Spinal cord (tissue), 9 donors: ENCODE measurements at regions not wholly inside any gene's neighbourhood (a gene's known extent, or its start where the extent isn't known, plus 50 kb on each side); places are given as distances from the start of the nearest gene placed in this dataset.

ENCODE experiments used
- DNase-seq, 6 donors: peaks; one replicate each; pipeline versions ENCODE4 v3.0.0 to v3.0.0-alpha.2; 2013 to 2015; ENCODE audit warnings: low spot score in 6 of 6, low read depth in 4 of 6
- H3K27ac ChIP-seq: one replicate; pipeline ENCODE4 v1.5.1; 2013; ENCODE audit warnings: low read depth, low read length, control low read depth
- H3K27me3 ChIP-seq: one replicate; pipeline ENCODE4 v1.6.1; 2013; ENCODE audit warnings: low read length; ENCODE audit not compliant: control insufficient read depth, insufficient read depth
- H3K36me3 ChIP-seq: one replicate; pipeline ENCODE4 v1.6.1; 2013; ENCODE audit warnings: low read length; ENCODE audit not compliant: control insufficient read depth, insufficient read depth
- H3K4me1 ChIP-seq: one replicate; pipeline ENCODE4 v1.6.1; 2013; ENCODE audit warnings: low read length; ENCODE audit not compliant: control insufficient read depth, insufficient read depth
- H3K4me3 ChIP-seq: one replicate; pipeline ENCODE4 v1.5.1; 2013; ENCODE audit warnings: low read depth, low read length, control low read depth
- H3K9me3 ChIP-seq: one replicate; pipeline ENCODE4 v1.6.1; 2013; ENCODE audit warnings: low read length; ENCODE audit not compliant: control insufficient read depth, insufficient read depth
- WGBS: methylation state at CpG from one replicate; pipeline ENCODE4 v1.1.5; 2013; ENCODE audit warnings: missing lambda C conversion rate; ENCODE audit not compliant: insufficient coverage; 5-methylcytosine and 5-hydroxymethylcytosine counted together
- donor health status: healthy.

DNA sequence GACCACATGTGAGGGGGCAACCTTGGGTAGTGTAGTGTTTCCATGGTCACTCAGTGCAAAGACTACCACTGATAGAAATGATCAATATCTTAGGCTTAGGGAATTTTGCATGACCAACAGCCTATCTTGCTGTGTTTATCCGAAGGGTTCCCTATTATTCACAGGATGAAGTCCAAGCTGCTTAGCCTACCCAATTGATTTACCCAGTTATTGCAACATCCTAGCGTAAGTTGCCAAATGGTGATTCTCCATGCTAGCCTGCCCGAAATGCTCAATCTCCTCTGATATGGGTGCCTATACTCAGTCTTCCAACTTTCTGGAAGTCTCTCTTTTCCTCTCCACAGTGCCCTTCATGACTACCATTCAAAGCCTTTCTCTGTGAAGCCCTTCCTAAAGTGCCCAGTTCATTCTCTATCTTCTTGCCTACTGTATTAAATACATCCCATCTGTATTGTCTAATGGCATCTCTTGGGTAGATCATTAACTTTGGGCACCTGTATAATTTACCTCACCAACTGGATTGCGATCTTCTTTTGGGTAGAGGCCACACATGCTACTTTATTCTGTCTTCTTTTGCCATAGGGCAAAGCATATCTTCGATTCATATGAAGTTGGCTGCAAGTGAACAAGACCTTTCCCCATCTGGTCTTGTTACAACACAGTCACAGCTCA is 240.5 kb downstream of the CLIC5 start:
- Histone ChIP-seq H3K27me3 (peaks cover 12% of the 10 kb centered on the region), H3K4me3 (no peak overlapping the region), H3K27ac (no peak overlapping the region), H3K9me3 (no peaks in the 10 kb centered on the region), H3K4me1 (no peaks in the 10 kb centered on the region), H3K36me3 (no peaks in the 10 kb centered on the region)
- WGBS = 90% methylated on average over 3 of the region's 5 CpGs
- DNase-seq = no peak

DNA sequence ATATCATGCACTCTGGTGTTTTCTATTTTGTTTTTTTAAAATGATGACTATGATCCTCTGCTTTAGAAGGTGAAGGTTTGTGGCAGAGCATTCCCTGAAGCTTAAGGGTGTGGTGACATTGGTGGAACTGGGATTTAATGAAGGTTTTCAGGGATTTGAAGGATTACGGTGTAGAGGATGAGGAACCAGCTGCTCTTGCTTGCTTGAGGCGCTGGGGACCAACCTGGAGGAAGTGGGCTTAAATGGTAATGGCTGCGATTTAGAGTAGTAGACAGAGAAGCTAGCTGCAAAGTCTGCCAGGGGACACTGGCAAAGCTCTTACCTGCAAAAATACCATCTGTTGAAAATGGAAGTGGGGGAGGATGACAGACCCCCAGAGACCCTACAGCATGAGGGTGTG is 241.8 kb downstream of the CLIC5 start:
- Histone ChIP-seq H3K9me3 (no peaks in the 10 kb centered on the region), H3K36me3 (no peaks in the 10 kb centered on the region), H3K4me1 (no peaks in the 10 kb centered on the region), H3K27me3 (peaks cover 12% of the 10 kb centered on the region), H3K27ac (no peak overlapping the region), H3K4me3 (no peak overlapping the region)
- 96% methylated on average over 3 of the region's 3 CpGs for WGBS
- no peak for DNase-seq

DNA sequence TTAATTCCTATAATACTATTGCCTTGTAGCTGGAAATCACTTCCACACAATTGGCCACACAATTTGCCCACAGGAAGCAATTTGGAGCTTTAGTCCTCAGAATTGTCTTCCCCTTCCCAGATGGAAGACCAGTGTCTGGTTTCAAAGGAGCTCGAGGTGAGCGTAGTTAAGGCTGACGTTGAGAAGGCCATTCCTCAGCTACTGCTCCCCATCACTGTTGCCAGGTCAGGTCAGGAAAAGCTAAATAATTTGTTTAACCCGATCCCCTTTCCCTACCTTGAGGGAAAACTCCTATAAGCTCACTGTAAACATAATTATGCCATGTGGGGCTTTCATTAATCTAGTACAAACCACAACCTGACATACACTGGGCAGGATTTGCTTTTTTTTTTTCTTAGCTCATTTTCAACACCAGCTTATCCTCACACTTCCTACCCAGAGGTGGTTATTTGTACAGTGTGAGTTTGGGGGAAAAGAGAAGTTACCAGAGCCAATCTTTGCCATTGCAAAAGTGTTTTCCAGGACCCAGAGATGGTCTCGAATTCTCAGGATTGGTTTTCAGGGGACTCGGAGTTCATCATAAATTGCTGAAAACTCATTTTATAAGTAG is 242.7 kb downstream of the CLIC5 start:
- no peak for DNase-seq
- no peaks in the 10 kb centered on the region for H3K9me3 ChIP-seq
- H3K4me1 ChIP-seq = no peaks in the 10 kb centered on the region
- WGBS = 82% methylated on average over 5 of the region's 6 CpGs
- no peak overlapping the region for H3K4me3 ChIP-seq
- no peak overlapping the region for H3K27ac ChIP-seq
- peaks cover 12% of the 10 kb centered on the region for H3K27me3 ChIP-seq
- no peaks in the 10 kb centered on the region for H3K36me3 ChIP-seq

DNA sequence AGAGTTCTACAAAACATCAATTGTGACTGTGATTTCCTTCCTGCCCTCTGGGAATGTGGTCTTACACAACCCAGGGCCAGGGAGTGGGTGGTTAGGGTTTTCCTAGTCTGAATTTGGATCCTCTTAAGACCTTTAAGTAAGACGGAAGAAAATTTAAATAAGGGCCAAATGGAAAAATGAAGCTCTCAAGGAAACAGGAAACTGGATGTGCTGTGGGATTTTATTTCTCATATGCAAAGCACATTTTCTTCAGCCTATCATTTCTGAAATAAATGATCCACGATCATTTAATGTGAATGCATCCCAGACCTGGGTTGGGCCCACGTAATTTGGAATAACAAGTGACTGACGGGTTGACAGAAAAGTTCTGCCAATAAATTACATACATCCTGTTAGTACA is 243.6 kb downstream of the CLIC5 start:
- Histone ChIP-seq H3K36me3 (no peaks in the 10 kb centered on the region), H3K4me1 (no peaks in the 10 kb centered on the region), H3K9me3 (no peaks in the 10 kb centered on the region), H3K4me3 (no peak overlapping the region), H3K27me3 (peaks cover 12% of the 10 kb centered on the region), H3K27ac (no peak overlapping the region)
- no CpG with 5 or more reads among the region's 4 CpGs for WGBS
- no peak for DNase-seq

DNA sequence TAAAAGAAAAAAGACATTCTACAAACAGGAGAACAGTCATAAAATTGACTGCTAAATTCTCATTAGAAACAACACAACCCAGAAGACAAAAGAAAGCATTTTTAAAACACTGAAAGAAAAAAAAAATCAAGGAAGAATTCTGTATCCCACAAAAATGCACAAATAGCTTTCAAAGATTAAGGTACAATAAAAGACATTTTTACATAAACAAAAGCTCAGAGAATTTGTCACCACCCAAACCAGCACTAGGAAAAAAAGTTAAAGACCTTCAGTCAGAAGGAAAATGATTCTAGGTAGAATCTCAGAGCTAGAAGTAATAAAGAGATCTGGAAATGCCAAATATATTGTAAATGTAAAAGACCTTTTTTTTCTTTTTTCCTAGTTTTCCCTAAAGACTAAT is 252.4 kb downstream of the CLIC5 start:
- DNase-seq = no peak
- Histone ChIP-seq H3K4me1 (no peaks in the 10 kb centered on the region), H3K4me3 (no peak overlapping the region), H3K27ac (no peak overlapping the region), H3K27me3 (no peaks in the 10 kb centered on the region), H3K9me3 (no peaks in the 10 kb centered on the region), H3K36me3 (no peaks in the 10 kb centered on the region)

DNA sequence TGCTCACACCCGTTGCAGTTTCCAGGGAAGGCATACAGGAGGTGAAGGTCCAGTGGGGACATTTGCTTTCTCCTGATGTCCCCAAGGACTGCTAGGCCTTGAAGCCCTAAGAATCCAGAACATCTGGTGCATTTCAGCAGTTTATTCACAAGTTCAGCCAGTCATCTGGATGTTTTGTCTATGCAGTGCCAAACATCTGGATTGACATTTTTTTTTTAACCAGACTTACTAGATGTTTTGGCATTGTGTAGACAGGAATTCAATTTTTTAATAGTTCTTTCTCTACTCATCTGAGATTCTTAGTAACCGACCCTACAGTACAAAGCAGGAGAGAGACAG is 256.2 kb downstream of the CLIC5 start:
- no peak overlapping the region for H3K4me3 ChIP-seq
- no peak for DNase-seq
- H3K4me1 ChIP-seq = no peaks in the 10 kb centered on the region
- no peaks in the 10 kb centered on the region for H3K27me3 ChIP-seq
- H3K36me3 ChIP-seq = no peaks in the 10 kb centered on the region
- no peak overlapping the region for H3K27ac ChIP-seq
- 75% methylated on average over 1 of the region's 2 CpGs for WGBS
- no peaks in the 10 kb centered on the region for H3K9me3 ChIP-seq

DNA sequence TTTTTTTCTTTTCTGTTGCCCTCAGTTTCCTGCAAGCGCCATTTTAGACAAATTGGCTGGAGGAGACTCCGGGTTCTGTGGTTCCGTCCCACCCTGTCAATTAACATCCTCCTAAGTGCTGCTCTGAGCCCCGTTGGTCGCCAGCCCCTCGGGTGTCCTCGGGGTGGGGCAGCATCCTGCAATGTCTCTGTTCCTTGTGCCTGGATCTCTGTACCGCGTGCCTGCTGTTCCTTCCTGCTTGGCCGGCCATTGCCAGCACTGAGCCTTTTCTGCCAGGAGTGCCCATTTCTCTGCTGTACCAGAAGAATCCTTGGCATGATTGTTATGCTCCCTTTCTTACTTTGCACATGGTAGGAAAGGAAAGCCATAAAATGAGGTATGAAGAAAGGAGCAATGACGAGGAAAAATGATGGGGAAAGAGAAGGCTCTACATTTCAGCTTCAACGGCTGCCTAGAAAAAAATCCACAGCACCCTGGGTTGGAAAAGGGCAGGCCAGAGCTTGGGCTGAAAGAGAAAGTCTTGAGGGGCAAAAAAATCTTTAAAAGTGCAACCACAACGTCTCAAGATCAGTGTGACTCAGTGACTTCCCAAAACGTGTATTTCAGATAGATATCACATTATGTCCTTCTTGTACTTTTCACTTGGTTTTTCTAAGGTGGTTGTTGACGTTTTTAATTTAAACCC is 256.7 kb downstream of the CLIC5 start:
- no peak overlapping the region for H3K4me3 ChIP-seq
- DNase-seq = no peak
- no peaks in the 10 kb centered on the region for H3K9me3 ChIP-seq
- 87% methylated on average over 12 of the region's 15 CpGs for WGBS
- H3K27me3 ChIP-seq = no peaks in the 10 kb centered on the region
- no peaks in the 10 kb centered on the region for H3K36me3 ChIP-seq
- H3K27ac ChIP-seq = no peak overlapping the region
- H3K4me1 ChIP-seq = no peaks in the 10 kb centered on the region

DNA sequence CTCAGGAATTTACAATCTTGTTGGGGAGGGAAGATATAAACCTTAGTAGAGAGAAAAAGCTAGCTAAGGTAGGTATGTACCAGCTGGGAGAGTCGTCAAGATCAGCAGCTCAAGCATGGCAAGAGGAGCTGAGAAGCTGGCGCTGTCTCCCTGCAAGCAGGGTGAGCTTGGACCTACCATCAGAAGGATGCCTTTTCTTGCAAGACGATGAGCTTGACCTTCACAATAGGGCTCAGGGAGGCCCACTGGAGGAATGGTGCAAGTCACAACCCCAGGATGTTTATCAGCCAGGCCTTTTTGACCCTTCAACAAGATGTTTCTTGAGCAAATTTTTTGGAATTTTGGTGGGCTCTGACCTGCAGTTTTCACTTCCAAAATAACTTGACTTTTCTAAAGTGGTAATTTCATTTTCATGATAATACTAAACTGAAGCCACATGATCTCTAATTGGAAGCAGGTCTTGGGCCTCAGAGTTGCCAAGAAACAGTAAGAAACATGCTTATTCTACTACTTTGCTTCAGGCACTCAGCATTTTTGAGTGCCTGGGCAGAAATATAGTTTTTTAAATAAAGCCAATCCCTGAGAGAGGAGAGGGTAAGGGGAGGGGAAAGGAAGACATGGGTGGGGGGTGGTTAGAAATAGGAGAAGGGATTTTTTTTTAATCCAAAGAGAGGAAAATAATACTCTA is 258.1 kb downstream of the CLIC5 start:
- DNase-seq = peak in 1 of 6 donors; percentile 41
- Histone ChIP-seq H3K4me1 (no peaks in the 10 kb centered on the region), H3K9me3 (no peaks in the 10 kb centered on the region), H3K4me3 (no peak overlapping the region), H3K27ac (no peak overlapping the region), H3K36me3 (no peaks in the 10 kb centered on the region), H3K27me3 (no peaks in the 10 kb centered on the region)
- WGBS = 79% methylated on average over 3 of the region's 3 CpGs

DNA sequence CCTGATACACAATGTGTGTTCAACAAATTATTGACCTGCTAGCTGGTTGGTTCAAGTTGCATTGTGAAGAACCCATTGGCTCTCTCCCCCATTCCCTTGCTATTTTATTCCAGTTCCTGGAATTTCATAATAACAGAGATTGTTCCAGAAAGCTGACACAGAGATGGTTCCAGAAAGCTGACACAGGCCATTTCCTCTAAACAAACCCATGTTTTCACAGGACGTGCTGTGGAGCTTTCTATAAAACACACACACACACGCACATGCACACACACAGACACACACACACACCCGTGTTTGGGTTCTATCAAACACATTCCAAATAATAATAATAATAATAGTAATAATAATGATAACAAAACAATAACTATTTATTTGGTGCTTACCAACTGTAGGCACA is 259.1 kb downstream of the CLIC5 start:
- no CpG with 5 or more reads among the region's 3 CpGs for WGBS
- no peaks in the 10 kb centered on the region for H3K9me3 ChIP-seq
- H3K4me1 ChIP-seq = no peaks in the 10 kb centered on the region
- no peak overlapping the region for H3K27ac ChIP-seq
- H3K4me3 ChIP-seq = no peak overlapping the region
- no peaks in the 10 kb centered on the region for H3K27me3 ChIP-seq
- DNase-seq = no peak
- no peaks in the 10 kb centered on the region for H3K36me3 ChIP-seq
